PC-9 (cell line): ENCODE measurements at regions not wholly inside any gene's neighbourhood (a gene's known extent, or its start where the extent isn't known, plus 50 kb on each side); places are given as distances from the start of the nearest gene placed in this dataset.

Experiments
- BruUV-seq: library from RNA; stranded (reverse); fragments of 400-500 nt; replicated peaks from 2 replicates; lab custom pipeline; 2021; lab: Mats Ljungman, UMichigan
- CTCF ChIA-PET: fragments of 300-600 bp; sonication (Branson Sonifier 250); formaldehyde crosslinking; loops from one replicate; lab custom pipeline; 2022; ENCODE audit warnings: antibody characterized with exemption; lab: Charles Lee
- POLR2A ChIA-PET: fragments of 300-600 bp; sonication (Branson Sonifier 250); formaldehyde crosslinking; loops from one replicate; lab custom pipeline; 2022; ENCODE audit warnings: antibody characterized with exemption; ENCODE audit not compliant: unreplicated experiment; lab: Charles Lee
- DNase-seq, 2 experiments: peaks; one replicate each; pipeline versions ENCODE4 v3.0.0 to v3.0.0-alpha.2; 2015 to 2022; ENCODE audit warnings: mixed read lengths in 1 of 2
- H2AFZ ChIP-seq: fragments of 200-600 bp; sonication (generic); 2 replicates; pipeline ENCODE4 v1.8.1; 2017; ENCODE audit warnings: antibody characterized with exemption
- H3F3A ChIP-seq: fragments of 200-600 bp; sonication (generic); 2 replicates; pipeline ENCODE4 v1.8.1; 2017; ENCODE audit warnings: antibody characterized with exemption, mild to moderate bottlenecking, low read depth; ENCODE audit not compliant: insufficient read depth
- H3K27ac ChIP-seq: fragments of 200-600 bp; sonication (generic); 2 replicates; pipeline ENCODE4 v1.6.1; 2016; ENCODE audit warnings: mixed run types
- H3K27me3 ChIP-seq: fragments of 200-600 bp; sonication (generic); 2 replicates; pipeline ENCODE4 v1.6.1; 2016; ENCODE audit warnings: low read depth, mixed run types; ENCODE audit not compliant: insufficient read depth
- H3K36me3 ChIP-seq: fragments of 200-600 bp; sonication (generic); 2 replicates; pipeline ENCODE4 v1.6.1; 2016; ENCODE audit warnings: low read depth, mixed run types
- H3K4me1 ChIP-seq: fragments of 200-600 bp; sonication (generic); replicated peaks from 2 replicates; pipeline ENCODE4 v1.6.1; 2016; ENCODE audit warnings: mixed run types; ENCODE audit not compliant: insufficient read depth
- H3K4me2 ChIP-seq: fragments of 200-600 bp; sonication (generic); 2 replicates; pipeline ENCODE4 v1.6.1; 2017; ENCODE audit warnings: mixed run types
- H3K4me3 ChIP-seq: fragments of 200-600 bp; sonication (generic); 2 replicates; pipeline ENCODE4 v1.6.1; 2016; ENCODE audit warnings: mixed run types
- H3K79me2 ChIP-seq: fragments of 200-600 bp; sonication (generic); 2 replicates; pipeline ENCODE4 v1.6.1; 2017; ENCODE audit warnings: low read depth, mixed run types
- H3K9me2 ChIP-seq: fragments of 200-600 bp; sonication (generic); 2 replicates; pipeline ENCODE4 v1.8.1; 2017; ENCODE audit warnings: mild to moderate bottlenecking; ENCODE audit not compliant: insufficient read depth
- H3K9me3 ChIP-seq: fragments of 200-600 bp; sonication (generic); 2 replicates; pipeline ENCODE4 v1.8.1; 2016; ENCODE audit warnings: low read depth; ENCODE audit not compliant: insufficient read depth
- H4K20me1 ChIP-seq: fragments of 200-600 bp; sonication (generic); 2 replicates; pipeline ENCODE4 v1.8.1; 2017; ENCODE audit not compliant: insufficient read depth
- CTCF ChIP-seq: fragments of 200-600 bp; sonication (generic); conservative IDR thresholded peaks from 2 replicates; pipeline ENCODE4 v1.6.1; 2017; ENCODE audit warnings: mixed run types, antibody characterized with exemption, mild to moderate bottlenecking, moderate library complexity
- EZH2 ChIP-seq: fragments of 200-600 bp; sonication (generic); IDR thresholded peaks from 2 replicates; pipeline ENCODE4 v1.8.0; 2017; ENCODE audit warnings: antibody characterized with exemption, low read depth
- intact Hi-C: fragments of 100-400 bp; cut with micrococcal nuclease; formaldehyde crosslinking; loops from one replicate; pipeline ENCODE4 v1.10.0; 2022; ENCODE audit not compliant: unreplicated experiment

GRCh38 chr4:131540256-131540655 lies 1608.8 kb upstream of the PCDH10 start:
- CTCF ChIA-PET: no interaction called here
- POLR2A ChIA-PET: no interaction called here

GRCh38 chr4:131547506-131547981 lies 1601.5 kb upstream of the PCDH10 start:
- intact Hi-C loops: no loop called here
- H3K79me2 ChIP-seq: no peaks in the 10 kb centered on the region
- BruUV-seq: no TSS peak
- H3K9me3 ChIP-seq: no peaks in the 10 kb centered on the region
- no peaks in the 10 kb centered on the region for H3K4me1 ChIP-seq
- H3K27me3 ChIP-seq: no peaks in the 10 kb centered on the region
- no peak overlapping the region for H2AFZ ChIP-seq
- CTCF ChIA-PET: no interaction called here
- TF ChIP-seq EZH2: no peak
- no peak for TF ChIP-seq CTCF
- no peak for DNase-seq
- H3K4me3 ChIP-seq: no peak overlapping the region
- no peaks in the 10 kb centered on the region for H3F3A ChIP-seq
- no peak overlapping the region for H3K27ac ChIP-seq
- POLR2A ChIA-PET: no interaction called here
- H4K20me1 ChIP-seq: no peaks in the 10 kb centered on the region
- H3K4me2 ChIP-seq: no peak overlapping the region
- H3K9me2 ChIP-seq: no peaks in the 10 kb centered on the region
- no peaks in the 10 kb centered on the region for H3K36me3 ChIP-seq

More at GRCh38 chr4:131540256-131540655, 1608.8 kb upstream of the PCDH10 start:
- Histone ChIP-seq H3K27ac (no peak overlapping the region), H3K9me3 (no peaks in the 10 kb centered on the region), H2AFZ (no peak overlapping the region), H3K79me2 (no peaks in the 10 kb centered on the region), H3K4me3 (no peak overlapping the region), H3K4me2 (no peak overlapping the region), H3K9me2 (no peaks in the 10 kb centered on the region), H3K27me3 (no peaks in the 10 kb centered on the region), H3F3A (no peaks in the 10 kb centered on the region), H3K36me3 (no peaks in the 10 kb centered on the region), H3K4me1 (no peaks in the 10 kb centered on the region), H4K20me1 (no peaks in the 10 kb centered on the region)
- TF ChIP-seq CTCF: no peak
- no TSS peak for BruUV-seq
- intact Hi-C loops: no loop called here
- DNase-seq: no peak

GRCh38 chr4:131551306-131551705 lies 1597.8 kb upstream of the PCDH10 start:
- Histone ChIP-seq H3K4me2 (no peak overlapping the region), H3K9me2 (no peaks in the 10 kb centered on the region), H3K4me1 (no peaks in the 10 kb centered on the region), H3F3A (no peaks in the 10 kb centered on the region), H2AFZ (no peak overlapping the region), H4K20me1 (no peaks in the 10 kb centered on the region), H3K27me3 (no peaks in the 10 kb centered on the region), H3K36me3 (no peaks in the 10 kb centered on the region), H3K9me3 (no peaks in the 10 kb centered on the region), H3K27ac (no peak overlapping the region), H3K79me2 (no peaks in the 10 kb centered on the region), H3K4me3 (no peak overlapping the region)
- ChIA-PET CTCF (no interaction called here), POLR2A (no interaction called here)
- no TSS peak for BruUV-seq
- intact Hi-C loops: no loop called here
- no peak for DNase-seq
- TF ChIP-seq EZH2: no peak
- TF ChIP-seq CTCF: no peak
